ENCODE measurements at regions not wholly inside any gene's neighbourhood (a gene's known extent, or its start where the extent isn't known, plus 50 kb on each side); places are given as distances from the start of the nearest gene placed in this dataset.
"Not testable (repeated sequence)": the region's sequence is repeated elsewhere in the genome, so short reads cannot be mapped to it uniquely, and the experiment has no call there.

DNA sequence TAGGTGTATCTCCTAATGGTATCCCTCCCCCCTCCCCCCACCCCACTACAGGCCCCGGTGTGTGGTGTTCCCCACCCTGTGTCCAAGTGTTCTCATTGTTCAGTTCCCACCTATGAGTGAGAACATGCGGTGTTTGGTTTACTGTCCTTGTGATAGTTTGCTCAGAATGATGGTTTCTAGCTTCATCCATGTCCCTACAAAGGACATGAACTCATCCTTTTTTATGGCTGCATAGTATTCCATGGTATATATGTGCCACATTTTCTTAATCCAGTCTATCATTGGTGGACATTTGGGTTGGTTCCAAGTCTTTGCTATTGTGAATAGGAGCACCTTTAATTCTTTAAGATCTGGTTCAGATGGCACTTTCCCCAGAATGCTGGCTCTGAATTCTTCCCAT is 58.5 kb upstream of the PTGFRN start:
- TF ChIP-seq, protein P1, sequence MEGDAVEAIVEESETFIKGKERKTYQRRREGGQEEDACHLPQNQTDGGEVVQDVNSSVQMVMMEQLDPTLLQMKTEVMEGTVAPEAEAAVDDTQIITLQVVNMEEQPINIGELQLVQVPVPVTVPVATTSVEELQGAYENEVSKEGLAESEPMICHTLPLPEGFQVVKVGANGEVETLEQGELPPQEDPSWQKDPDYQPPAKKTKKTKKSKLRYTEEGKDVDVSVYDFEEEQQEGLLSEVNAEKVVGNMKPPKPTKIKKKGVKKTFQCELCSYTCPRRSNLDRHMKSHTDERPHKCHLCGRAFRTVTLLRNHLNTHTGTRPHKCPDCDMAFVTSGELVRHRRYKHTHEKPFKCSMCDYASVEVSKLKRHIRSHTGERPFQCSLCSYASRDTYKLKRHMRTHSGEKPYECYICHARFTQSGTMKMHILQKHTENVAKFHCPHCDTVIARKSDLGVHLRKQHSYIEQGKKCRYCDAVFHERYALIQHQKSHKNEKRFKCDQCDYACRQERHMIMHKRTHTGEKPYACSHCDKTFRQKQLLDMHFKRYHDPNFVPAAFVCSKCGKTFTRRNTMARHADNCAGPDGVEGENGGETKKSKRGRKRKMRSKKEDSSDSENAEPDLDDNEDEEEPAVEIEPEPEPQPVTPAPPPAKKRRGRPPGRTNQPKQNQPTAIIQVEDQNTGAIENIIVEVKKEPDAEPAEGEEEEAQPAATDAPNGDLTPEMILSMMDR (IDR thresholded peaks at IDR 0.05; ENCODE audit: insufficient read depth, low read depth, low read length), result not testable (repeated sequence)
- TF ChIP-seq EZH2 (IDR thresholded peaks at IDR 0.05; ENCODE audit: insufficient read depth, low read length), result not testable (repeated sequence)

Data from astrocyte (in vitro differentiated cells and primary cell).